DND-41 (cell line): ENCODE measurements at regions not wholly inside any gene's neighbourhood (a gene's known extent, or its start where the extent isn't known, plus 50 kb on each side); places are given as distances from the start of the nearest gene placed in this dataset.

ENCODE experiments used
- CTCF ChIP-seq: IDR thresholded peaks from 2 replicates; pipeline ENCODE4 v1.5.1; 2012; ENCODE audit warnings: borderline replicate concordance, low read length, moderate library complexity, mild to moderate bottlenecking; ENCODE audit not compliant: poor library complexity, severe bottlenecking; ENCODE audit errors: extremely low read depth
- EZH2 ChIP-seq: IDR thresholded peaks from 3 replicates; pipeline ENCODE4 v1.6.1; 2012; ENCODE audit warnings: borderline replicate concordance, low read depth, mild to moderate bottlenecking, moderate library complexity, low read length, inconsistent platforms; ENCODE audit not compliant: severe bottlenecking

DNA sequence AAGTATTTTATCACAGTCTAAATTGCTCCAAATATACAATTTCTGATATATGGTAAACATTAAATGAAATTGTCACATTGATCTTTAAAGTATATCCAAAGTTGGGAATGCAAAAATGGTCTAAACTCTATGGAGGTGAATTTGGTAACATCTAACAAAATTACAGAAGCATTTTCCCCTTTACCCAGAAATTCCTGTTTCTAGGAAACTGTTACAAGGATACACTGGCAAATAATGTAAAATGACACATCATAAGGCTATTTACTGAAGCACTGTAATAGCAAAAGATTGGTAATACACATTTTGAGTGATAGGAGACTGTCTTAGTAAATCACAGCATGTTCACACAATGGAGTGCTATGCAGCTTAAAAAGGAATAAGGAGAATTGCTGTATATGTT, 50.0 kb upstream of the SLCO2A1 start:
- no peak for TF ChIP-seq CTCF
- no peak for TF ChIP-seq EZH2
